NCI-H128 (cell line): ENCODE measurements at regions not wholly inside any gene's neighbourhood (a gene's known extent, or its start where the extent isn't known, plus 50 kb on each side); places are given as distances from the start of the nearest gene placed in this dataset.

Experiments used
- DNase-seq: peaks from one replicate; lab custom pipeline; 2025; ENCODE audit not compliant: unreplicated experiment; lab: John Stamatoyannopoulos, UW

DNA sequence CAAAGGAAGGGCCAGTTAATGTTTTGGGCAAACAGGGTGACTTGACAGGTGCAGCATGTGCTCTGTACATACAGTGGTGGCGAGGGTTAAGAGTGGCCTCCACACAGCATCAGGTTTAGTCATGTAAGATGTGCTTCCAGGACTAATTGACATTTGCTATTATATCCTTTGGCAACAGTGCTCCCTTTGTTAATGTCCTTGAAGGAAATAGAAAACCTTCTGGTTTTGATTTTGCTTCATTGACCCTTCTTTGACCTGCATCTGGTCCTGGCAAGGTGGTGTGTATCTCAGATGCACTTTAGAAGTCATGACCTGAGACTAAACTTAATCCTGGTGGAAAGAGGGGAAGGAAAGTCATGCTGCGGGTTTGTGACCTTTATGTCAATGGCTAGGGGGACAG is 440.0 kb downstream of the ENC1 start:
- no peak for DNase-seq

DNA sequence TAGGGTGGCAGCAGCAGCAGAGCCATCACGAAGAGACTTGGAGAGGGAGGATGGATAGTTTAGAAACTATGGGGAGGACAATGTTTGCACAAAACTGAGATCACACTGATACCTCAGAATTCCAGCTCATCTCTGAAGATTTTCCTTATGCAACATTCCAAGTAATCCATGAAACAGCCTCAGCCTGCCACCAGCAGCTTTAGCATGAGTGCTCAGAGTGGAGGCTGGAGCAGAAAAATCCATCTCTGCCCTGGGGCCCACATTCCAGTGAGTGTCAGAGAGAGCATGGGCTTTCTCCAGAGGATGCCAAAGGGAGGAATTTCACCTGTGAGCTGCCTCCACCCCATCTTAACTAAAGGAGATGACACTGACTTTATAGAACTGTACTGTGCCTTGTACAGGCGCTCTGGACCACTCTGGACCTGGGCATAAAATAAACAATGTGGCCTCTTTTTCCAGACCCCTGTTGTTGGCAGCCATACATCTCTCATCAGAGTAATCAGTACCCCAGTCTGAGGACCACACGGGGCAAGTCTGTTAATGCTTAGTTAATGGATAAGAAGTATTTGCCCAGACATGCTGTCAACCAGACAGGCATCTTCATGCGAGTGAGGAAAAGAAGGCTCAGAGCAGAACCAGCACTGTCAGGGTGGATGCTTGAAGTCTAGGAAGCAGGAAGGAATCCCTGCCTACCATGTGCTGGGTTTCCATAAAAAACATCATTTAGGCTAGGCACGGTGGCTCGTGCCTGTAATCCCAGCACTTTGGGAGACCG is 440.9 kb downstream of the ENC1 start:
- DNase-seq: no peak

GRCh38 chr5:74199005-74199404 is 441.5 kb downstream of the ENC1 start:
- DNase-seq: no peak

DNA sequence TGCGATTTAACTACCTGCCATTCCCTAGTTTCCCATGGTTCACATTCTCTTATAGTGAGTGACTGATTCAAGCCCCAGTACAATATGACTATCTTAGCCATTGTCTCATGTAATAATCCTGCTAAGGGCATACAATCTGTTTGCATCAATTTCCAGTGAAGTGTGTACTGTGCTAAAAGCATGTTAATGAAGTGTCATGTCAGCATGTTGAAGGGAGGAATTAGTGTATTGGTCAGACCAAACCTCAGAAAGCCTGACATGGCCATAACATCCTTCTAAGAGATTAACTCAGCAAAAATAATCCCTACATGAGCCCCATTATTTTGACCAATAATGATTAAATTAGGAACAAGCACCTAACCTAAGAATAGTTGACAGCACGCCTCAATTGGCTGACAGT is 442.4 kb downstream of the ENC1 start:
- DNase-seq: no peak

DNA sequence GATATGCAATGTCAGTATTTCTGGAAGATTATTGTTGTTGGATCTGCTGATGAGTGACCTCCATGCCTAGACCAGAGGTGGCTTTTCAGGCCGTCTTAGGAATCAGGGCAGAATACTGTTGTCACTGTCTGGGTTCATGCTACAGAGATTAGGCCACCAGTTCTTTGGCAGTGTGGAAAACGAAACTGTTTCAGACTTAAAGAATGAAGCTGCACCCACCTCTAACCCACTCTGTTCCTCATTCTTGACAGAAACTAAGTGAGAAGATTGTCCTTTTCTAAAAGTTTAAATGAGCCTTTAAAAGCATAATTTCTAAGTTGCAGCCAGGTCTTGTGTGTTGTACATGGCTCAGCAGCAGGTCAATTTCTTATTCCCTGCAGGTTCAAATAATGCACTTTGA is 444.3 kb downstream of the ENC1 start:
- no peak for DNase-seq

GRCh38 chr5:74194196-74194595 is 446.3 kb downstream of the ENC1 start:
- no peak for DNase-seq

- no peak for DNase-seq
These were observed 447.8 kb downstream of the ENC1 start for GRCh38 chr5:74192606-74193299.

DNA sequence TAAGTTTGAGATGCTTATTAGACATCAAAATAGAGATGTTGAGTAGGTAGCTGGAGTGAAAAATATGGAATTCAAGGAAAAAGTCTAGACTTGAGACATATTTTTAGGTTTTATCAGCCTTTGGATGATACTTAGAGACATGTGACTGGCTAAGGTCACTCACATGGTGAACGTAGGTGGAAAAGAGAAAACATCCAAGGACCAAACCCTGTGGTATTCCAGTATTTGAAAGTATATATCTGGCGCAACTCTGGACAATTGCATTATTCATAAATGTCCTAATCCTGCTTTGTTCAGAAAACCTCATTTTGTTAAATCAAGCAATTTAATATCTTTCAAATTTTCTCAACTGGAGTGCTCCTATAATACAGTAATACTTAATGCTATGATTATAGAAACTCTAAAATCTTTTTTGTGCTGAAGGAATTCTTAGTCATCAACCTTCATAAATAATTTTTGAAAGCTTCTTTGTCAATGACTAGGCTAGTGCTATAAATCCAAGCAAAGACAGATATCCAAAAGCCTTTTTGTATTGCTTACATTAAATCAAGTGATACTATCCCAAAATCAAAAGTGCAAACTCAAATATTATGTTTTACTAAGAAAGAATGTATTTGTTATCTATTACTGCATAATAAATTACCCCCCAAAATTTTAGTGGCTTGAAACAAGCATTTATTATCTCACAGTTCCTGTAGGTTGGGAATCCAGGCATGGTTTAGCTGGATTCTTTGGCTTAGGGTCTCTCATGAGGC is 452.0 kb downstream of the ENC1 start:
- no peak for DNase-seq

DNA sequence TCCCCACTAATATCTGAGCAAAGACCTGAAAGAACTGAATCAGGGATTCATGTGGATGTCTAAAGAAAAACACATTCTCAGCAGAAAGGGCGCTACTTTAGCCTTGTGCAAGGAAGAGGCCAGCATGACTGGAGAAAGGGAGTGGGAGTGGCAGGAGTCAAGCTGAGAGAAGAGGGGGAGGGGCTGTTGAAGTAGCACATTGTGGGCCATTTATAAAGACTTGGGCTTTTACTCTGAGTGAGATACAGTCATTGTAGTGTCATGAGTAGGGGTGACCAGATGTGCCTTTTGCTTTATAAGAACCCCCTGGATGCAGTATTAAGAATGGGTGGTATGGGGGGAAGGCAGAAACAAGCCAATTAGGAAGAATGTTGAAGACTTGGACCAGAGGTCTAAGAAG is 452.8 kb downstream of the ENC1 start:
- no peak for DNase-seq

DNA sequence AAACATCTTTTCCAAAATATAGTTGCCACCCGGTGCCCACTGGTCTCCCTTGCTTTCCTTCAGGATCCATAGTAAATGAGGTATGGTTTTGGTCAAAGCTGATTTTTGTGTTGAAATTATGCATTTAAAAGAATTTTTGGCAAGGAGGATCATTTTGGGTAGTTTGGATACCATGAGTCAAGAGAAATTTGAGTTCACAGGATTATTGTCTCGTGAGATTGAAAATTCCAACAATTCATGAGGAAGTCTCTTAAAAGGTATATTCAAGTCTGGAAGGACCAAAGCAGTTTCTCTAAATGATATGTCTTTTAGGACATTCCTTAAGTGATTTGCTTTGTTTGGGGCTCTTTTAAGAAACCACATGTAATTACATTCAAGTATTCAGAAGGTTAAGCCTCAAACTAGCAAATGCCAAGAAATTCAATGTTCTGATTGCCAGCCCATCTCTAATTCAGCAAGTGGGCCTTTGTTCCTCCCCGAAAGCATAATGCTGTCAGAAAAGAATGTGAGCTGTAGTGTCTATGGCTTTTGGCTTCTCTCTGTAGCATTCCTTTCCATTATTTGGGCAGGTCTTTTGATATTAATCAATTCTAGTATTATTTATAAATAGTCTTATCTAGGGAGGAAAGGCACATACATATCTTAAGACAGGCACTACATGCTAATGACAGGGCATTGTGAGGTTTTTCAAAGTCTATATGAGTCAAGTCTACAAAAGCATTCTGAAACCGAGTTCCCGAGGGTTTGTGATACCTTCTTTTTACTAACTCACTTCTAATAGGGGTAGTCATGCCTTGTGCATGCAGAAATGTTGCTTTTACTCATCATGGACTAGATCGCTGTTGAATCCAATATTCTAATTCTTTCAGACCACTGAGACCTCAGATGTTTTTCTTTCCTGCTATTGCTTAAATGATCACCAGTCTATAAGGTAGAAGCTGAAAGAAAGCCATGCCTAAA is 453.9 kb downstream of the ENC1 start:
- no peak for DNase-seq

- no peak for DNase-seq
These were observed 454.9 kb downstream of the ENC1 start for GRCh38 chr5:74185599-74185998.

DNA sequence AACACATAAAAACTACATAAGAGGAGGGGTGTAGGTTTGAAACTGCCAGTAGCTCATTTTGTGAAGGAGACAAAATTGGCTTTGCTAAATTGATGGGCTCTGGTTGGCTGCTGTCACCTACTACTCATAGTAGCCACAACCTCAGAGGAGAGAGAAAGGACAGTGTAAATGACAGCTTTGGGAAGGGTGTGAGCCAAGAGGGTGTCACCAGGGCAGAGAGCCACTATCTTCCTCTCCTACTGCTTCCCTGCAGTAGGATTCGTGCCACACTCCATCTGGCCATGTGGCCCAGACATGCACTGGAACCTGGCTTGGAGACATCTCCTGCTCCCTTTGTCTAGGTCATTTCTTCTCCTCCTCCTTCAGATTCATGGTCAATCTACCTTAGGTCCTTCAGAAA is 455.9 kb downstream of the ENC1 start:
- no peak for DNase-seq

GRCh38 chr5:74183041-74183440 is 457.5 kb downstream of the ENC1 start:
- no peak for DNase-seq

DNA sequence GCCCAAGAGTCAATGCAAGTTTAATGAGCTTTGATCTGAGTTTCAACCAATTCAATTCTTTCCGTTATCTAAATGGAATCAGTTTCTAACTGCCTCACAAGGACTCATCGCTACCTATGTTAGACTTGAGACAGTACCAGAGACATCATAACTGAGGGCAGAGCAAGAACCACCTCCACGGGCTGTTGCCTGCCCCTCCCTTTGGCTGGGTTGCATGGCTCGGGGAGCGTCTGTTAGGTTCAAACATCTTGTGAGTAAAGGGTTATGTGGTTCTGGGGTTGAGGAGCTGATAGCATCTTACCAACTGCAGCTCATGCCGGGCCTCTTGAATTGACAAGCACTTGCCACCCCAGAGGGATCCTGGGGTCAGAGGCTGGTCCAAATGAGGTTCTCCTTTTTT is 457.9 kb downstream of the ENC1 start:
- DNase-seq: no peak

DNA sequence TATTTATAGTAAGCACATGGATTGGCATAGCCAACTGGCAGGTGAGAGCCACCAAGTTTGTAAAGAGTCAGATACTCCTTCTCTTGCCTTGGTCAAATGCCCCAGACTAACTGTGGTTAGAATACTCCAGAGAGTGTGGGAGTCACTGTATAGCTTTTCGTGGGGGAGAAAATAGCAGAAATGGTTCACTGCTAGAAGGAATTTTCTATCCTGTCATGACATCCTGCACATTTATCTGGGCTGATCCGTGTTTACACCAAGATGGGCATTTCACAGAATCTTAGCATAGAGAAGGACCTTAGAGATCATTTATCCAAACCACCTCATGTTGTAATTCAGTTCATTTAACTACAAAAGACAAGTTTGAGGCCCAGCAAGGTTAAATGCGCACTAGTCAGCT is 460.8 kb downstream of the ENC1 start:
- no peak for DNase-seq

- DNase-seq: no peak
These were observed 461.3 kb downstream of the ENC1 start for GRCh38 chr5:74179179-74179578.

DNA sequence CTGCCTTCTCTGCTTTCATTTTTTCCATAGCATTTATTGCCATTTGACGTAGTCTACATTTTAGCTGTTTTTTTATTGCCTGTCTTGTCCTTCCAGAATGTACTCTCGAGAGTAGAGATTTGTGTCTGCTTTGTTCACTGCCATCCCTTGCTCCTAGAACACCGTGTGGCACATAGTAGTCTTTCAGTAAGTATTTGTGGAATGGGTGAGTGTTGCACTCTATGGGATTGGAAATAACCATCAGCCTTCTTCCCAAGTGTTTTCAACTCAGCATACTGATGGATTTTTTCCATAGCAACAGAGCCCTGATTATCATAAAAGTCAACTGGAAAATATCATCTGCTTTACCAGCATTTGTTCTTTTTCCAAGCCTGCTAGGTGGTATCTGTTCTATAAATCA is 462.6 kb downstream of the ENC1 start:
- no peak for DNase-seq

GRCh38 chr5:74174366-74174765 is 466.2 kb downstream of the ENC1 start:
- no peak for DNase-seq

DNA sequence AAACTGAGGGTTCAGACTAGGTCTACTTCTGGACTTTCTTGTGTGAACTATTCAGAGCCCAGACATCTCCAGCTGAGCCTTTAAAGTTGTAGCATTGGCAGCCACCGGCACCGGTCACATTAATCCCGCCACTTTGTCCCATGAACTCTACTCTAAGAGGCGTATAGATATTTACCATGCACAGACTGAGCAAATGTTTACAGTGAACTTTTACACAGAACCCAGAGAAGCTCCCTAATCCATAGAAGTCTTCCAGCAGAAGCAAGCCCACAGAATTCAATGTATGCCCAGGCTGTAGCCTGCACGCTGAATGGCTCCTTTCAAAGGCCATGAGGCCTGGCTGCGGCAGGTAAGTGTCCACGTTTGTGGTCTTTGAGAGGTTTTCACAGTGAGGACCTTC is 466.9 kb downstream of the ENC1 start:
- no peak for DNase-seq

GRCh38 chr5:74173241-74173640 is 467.3 kb downstream of the ENC1 start:
- no peak for DNase-seq

DNA sequence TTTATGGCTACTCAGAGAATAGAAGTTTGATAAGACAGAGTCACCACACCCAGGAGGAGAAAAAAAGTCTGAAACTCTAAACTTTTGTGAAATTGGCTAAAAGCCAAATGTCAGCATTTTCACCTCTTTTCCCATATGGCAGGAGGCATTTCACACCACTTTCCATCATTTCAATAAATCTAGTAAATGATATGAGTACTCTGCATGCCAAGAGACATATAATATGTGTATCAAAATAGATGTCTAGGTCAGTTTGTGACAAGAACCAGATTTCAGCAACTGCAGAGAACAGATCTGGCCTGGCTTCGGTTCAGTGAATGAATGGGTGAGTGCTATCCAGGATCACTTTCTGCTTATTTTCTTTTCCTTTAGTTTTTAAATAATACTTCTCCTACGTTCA is 470.8 kb downstream of the ENC1 start:
- no peak for DNase-seq
